GM18951 (cell line): ENCODE measurements at regions not wholly inside any gene's neighbourhood (a gene's known extent, or its start where the extent isn't known, plus 50 kb on each side); places are given as distances from the start of the nearest gene placed in this dataset.

Source experiments
- POLR2A ChIP-seq: IDR thresholded peaks from 4 replicates; pipeline ENCODE4 v1.6.1; 2011; ENCODE audit warnings: mild to moderate bottlenecking; ENCODE audit not compliant: insufficient read length, insufficient read depth; ENCODE audit errors: extremely low read depth
- in situ Hi-C: fragments of 300-500 bp; cut with MboI; formaldehyde crosslinking; loops from one replicate; pipeline ENCODE4 v1.12.0; 2022; ENCODE audit warnings: low sequenced_read_pairs, mixed read lengths, inconsistent platforms; ENCODE audit not compliant: unreplicated experiment

DNA sequence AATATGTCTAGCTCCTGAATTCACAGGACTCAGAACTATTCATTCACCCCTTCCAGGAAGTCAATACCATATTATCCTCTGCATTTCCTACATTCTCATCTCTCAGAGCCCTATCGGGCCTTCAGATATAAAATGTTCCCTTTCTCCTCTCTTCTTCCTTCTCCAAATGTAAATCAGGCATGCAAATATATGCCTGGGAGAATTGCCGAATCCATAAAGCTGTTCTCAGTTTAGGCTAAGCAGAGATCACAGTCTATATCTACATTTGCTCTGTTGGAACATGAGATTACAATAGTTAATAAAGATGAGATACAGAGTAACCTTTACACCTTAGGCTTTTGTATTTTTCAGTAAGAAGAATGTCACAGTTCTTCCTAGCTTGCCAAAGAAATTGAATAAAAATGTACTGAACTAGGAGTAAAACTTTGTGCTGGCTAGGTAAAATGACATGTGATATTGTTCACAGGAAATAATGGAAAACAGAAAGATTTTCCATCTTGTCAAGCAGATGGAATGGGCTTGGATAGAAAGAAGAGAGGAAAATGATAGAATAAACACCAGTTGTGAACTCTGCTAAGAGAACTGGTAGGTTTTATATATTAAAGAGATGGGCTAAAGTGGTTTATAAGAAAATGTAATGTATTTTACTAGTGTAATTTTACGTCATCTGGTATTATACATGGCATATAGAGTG, 161.5 kb downstream of the NRIP1 start:
- in situ Hi-C loops, result no loop called here
- TF ChIP-seq POLR2A, result no peak

DNA sequence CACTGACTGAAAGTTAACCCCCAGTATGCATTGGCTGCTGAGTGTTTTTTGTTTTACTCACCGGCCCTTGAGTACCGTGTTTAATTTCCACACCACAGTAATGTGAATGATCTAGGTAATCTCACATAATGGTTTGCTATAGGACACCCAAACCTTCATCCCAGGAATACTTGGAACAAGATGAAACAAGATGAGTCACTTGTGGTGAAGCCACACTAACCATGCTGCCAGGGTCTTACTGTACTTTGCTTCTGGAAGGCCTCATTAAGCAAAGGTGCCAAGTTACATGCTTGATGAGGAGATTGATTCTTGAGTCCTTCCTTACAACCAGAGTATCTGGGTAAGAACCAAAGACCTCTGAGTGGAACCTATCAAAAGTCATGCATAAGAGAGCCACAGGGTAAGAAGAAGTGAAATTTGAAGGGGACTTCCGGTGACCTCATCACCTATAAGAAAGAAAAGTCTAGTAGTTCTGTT, 163.3 kb downstream of the NRIP1 start:
- in situ Hi-C loops, result no loop called here
- TF ChIP-seq POLR2A, result no peak

DNA sequence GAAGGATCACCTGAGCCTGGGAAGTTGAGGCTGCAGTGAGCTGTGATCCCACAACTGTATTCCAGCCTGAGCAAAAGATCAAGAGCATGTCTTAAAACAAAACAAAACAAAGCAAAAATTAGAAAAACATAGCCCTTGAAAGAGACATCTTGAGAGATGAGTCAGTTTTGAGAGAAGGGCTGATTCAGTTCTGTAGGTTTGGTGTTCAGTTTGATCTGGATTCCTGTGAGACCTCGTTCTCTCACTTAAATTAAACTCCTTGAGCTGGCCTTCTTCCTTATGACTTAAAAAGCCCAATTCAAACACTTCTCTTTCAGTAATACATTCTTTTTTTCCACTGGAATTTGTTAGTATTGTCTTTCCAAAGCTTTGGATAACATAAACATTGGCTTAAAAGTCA, 164.2 kb downstream of the NRIP1 start:
- TF ChIP-seq POLR2A, result no peak
- in situ Hi-C loops, result no loop called here

DNA sequence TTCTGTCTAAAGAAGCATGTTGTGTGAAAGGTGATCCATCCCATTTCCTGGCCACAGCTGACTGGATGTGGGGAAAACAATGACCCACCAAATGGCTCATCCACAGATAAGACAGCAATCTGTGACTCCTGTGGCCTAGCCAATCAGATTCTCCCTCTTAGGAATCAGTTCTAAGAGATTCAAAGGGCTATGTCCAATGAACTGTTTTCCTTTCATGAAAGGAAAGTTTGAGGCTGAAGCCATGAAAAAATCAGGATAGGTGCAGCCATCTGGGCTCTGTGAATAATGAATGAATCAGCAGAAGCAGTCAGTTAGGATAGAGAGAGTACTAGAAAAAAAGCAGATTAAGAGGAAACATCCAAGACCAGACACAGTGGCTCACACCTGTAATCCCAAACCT, 164.7 kb downstream of the NRIP1 start:
- no peak for TF ChIP-seq POLR2A
- in situ Hi-C loops, result no loop called here

DNA sequence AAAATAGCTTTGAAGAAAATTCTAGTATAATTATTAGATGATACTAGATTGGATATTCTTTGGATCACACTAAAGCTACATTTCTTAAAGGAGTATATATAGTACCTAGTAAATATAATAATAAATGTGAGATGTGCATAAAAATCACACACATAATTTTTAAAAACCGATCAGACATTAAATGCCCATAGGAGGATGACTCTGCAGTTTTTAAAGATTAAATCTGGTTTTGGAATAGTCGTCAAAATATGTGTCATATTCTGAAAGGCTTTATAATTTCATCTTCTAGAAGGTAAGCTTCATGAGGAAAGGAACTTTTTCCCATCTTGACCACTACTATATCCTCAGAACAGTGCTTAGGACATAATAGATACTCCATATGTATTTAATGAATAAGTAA, 169.0 kb downstream of the NRIP1 start:
- in situ Hi-C loops, result loop anchor here (25.0 kb wide), 1 partner anchor 592 kb away; no protein-coding TSS in a partner anchor

DNA sequence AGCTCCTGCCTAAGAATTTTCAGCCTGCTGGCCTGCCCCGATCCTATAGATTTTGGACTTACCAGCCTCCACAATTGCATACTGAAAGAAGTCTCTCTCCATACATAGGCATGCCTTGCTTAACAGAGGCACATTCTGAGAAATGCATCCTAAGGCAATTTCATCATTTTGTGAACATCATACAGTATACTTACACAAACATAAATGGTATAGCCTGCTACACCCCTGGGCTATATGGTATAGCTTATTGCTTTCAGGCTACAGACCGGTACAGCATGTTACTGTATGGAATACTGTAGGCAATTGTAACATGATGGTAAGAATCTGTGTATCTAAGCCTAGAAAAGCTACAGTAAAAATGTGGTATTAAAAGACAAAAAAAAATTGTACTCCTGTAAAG, 174.7 kb downstream of the NRIP1 start:
- in situ Hi-C loops, result loop anchor here (25.0 kb wide), 1 partner anchor 597 kb away; no protein-coding TSS in a partner anchor
- no peak for TF ChIP-seq POLR2A

More for the DNA sequence above, 169.0 kb downstream of the NRIP1 start:
- no peak for TF ChIP-seq POLR2A

DNA sequence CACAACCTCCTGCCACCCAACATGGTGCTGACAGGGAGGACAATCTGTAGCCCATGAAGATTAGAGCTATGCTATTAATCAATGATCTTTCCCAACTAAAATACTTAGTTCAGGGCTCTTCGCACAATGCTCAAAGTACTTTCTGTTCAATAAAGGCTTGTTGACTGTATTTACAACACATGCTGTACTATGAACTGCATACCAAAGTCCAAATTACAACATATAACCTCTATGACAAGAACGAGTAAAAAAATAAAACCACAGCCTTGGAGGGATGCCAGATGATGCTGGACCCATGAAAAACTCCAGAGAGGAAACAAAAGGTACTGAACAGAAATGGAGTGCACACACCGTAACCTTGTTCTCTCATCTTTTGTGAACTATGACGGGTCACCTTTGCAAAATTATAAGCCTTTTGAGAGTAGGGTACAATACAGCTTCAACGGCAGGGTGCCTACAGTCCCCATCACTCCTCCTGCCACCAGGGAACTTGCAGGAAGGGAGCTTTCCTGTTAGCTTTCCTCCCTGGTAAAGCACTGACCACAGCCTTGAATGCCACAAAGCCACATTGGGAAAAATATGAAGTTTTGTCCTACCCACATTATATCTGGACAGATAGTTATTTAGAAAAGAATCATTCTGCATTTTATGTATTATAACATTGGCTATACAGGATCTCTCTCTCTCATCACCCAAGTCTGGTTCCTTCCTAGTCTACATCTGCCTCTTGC, 175.6 kb downstream of the NRIP1 start:
- TF ChIP-seq POLR2A, result no peak

DNA sequence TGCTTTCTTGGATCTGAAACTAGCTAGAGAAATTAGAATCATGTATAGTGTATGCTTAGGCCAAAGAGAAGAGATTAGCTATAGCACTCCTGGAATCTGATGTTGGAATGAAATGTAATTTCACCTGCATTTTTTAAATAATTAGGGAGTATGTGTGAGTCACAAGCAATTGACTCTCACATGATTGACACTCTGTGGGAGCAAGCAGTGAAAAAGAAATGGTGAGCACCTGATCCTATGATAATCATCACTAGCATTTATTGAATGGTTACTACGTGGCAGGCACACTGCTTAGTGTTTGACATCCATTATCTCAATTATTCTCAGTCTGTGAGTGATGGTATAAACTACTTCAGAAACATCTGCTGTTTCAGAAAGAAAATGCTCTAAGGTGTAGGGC, 176.6 kb downstream of the NRIP1 start:
- no peak for TF ChIP-seq POLR2A
- in situ Hi-C loops, result loop anchor here (25.0 kb wide), 1 partner anchor 599 kb away; no protein-coding TSS in a partner anchor

More for the DNA sequence above, 175.6 kb downstream of the NRIP1 start:
- in situ Hi-C loops, result loop anchor here (25.0 kb wide), 1 partner anchor 598 kb away; no protein-coding TSS in a partner anchor

DNA sequence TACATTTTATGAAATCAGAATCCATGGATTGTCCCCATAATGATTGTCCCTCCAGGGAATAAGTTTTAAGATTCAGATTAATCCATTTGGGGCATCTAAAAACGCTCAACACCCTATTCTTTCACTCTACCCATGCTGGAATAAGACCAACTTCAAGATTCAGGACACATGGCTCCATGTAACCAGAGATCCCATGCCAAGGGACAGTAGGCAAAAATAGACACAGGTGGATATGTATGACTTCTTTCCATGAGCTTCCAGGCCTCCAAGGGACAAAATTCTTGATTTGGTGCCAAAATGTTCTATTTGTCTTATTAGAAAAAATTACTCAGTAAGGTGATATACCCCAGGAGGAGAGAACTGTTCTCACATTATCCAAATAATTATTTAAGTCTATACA, 178.8 kb downstream of the NRIP1 start:
- in situ Hi-C loops, result loop anchor here (25.0 kb wide), 1 partner anchor 601 kb away; no protein-coding TSS in a partner anchor
- TF ChIP-seq POLR2A, result no peak

DNA sequence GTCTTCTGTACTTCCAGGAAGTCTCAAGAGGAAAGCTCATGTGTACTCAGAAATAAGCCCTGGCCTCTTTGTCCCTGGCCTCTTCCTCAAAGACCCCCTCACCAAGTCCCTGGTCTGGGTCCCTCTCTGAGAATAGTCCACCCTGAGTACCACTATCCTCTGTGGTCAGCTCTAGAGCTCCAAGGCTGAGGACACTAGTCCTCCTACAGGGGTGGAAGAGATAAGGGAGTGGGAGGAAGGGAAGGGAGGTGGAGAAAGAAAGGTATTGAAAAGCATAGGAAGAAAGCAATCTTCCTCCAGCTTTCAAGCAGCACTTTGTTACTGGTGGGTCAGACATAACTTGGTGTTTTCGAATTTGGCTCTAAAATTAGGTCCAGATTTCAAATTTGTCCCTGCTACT, 181.4 kb downstream of the NRIP1 start:
- TF ChIP-seq POLR2A, result no peak
- in situ Hi-C loops, result loop anchor here (25.0 kb wide), 1 partner anchor 604 kb away; no protein-coding TSS in a partner anchor

DNA sequence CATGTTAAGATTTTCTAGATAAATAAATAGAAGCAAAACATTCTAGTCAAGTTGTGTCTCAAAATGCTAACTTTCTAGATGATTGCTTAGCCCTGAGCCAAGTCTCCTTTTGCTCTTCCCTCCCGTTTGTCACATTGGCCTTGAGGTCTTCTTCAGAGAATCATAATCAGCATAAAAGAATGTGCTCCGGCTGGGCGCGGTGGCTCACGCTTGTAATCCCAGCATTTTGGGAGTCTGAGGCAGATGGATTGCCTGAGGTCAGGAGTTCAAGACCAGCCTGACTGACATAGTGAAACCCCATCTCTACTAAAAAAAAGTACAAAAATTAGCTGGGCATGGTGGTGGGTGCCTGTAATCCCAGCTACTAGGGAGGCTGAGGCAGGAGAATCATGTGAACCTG, 182.3 kb downstream of the NRIP1 start:
- in situ Hi-C loops, result loop anchor here (25.0 kb wide), 1 partner anchor 605 kb away; no protein-coding TSS in a partner anchor

DNA sequence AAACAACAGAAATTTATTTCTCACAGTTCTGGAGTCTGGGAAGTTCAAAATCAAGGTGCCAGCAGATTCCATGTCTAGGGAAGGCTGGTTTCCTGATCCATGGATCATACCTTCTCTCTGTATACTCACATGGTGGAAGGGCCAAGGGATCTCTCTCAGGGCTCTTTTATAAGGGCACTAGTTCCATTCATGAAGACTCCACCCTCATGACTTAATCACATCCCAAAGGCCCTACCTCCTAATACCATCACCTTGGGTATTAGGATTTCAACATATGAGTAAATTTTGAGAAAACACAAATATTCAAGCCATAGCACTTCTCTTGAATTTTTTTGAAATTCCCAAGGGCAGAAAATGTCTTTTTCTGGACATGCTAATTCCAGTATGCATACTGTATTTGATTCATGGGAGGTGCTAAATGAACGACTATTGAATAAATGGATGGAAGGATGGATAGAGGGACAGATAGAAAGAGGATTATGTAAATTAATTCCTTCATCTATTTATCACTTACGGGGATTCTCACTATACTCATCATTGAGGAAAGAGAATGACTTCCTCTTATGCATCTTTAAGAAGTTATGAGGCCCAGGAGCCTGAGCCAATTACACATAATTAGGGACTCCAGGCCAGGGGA, 182.8 kb downstream of the NRIP1 start:
- TF ChIP-seq POLR2A, result no peak
- in situ Hi-C loops, result loop anchor here (25.0 kb wide), 1 partner anchor 605 kb away; no protein-coding TSS in a partner anchor

DNA sequence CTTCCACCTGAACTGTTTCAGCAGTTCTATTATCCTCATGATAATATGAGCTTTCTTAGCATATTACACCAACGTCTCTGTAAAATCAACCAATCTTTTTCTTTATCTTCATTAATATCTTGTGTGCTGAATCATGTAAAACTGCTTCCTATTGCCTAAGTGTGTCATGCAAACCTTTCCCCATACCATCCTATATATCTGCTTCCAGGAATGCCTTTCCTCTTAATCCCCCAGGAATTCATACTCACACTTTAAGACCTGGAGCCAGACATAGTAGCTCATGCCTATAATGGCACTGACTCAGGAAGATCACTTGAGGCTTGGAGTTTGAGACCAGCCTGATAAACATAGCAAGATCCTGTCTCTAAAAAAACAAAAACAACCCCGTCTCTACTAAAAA, 183.9 kb downstream of the NRIP1 start:
- TF ChIP-seq POLR2A, result no peak
- in situ Hi-C loops, result loop anchor here (25.0 kb wide), 1 partner anchor 606 kb away; no protein-coding TSS in a partner anchor

DNA sequence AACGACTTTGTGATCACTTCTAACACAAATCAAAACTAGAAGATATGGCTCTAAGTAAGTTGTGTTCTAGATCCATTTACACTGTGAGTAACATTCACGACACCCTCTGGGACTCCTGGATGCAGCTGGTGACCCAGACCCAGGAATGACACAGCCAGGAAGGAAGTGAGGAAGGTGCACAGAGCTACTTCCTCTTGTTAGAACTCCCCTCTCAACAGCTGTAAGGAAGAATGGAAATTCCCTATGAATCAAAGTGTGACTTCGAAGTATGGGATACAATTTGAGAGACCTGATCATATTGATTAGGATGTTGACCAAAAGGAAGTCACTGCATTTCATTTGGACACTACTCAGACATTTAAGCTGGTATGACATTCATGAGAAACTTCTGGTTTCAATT, 185.3 kb downstream of the NRIP1 start:
- no peak for TF ChIP-seq POLR2A
- in situ Hi-C loops, result loop anchor here (25.0 kb wide), 1 partner anchor 608 kb away; no protein-coding TSS in a partner anchor
